ENCODE measurements at regions not wholly inside any gene's neighbourhood (a gene's known extent, or its start where the extent isn't known, plus 50 kb on each side); places are given as distances from the start of the nearest gene placed in this dataset.

- Histone ChIP-seq H3K4me1 (ENCODE audit: insufficient read depth, insufficient read length) (no peaks in the 10 kb centered on the region), H3K9ac (ENCODE audit: insufficient read length, low read depth) (no peak overlapping the region), H3K27me3 (ENCODE audit: insufficient read depth, insufficient read length) (no peaks in the 10 kb centered on the region), H3K36me3 (ENCODE audit: insufficient read depth, insufficient read length, low read length) (no peaks in the 10 kb centered on the region), H3K9me3 (ENCODE audit: insufficient read depth, low read length) (peaks cover 26% of the 10 kb centered on the region), H3K4me3 (ENCODE audit: insufficient read length, low read depth) (no peak overlapping the region)
- TF ChIP-seq SUZ12 (IDR thresholded peaks at IDR 0.05; ENCODE audit: extremely low read depth, insufficient read depth, insufficient read length) (no peak), ZNF274 (IDR thresholded peaks at IDR 0.05; ENCODE audit: low read depth, low read length) (no peak), YY1 (IDR thresholded peaks at IDR 0.05; ENCODE audit: insufficient read depth, insufficient read length) (no peak)
- no peak for DNase-seq (ENCODE audit: low read depth, low spot score)
Measured at GRCh38 chr19:28171983-28172382, 1041.0 kb downstream of the UQCRFS1 start.

GRCh38 chr19:28170066-28170465 is 1042.9 kb downstream of the UQCRFS1 start:
- H3K36me3 ChIP-seq (ENCODE audit: insufficient read depth, insufficient read length, low read length) = no peaks in the 10 kb centered on the region
- no peak overlapping the region for H3K9ac ChIP-seq (ENCODE audit: insufficient read length, low read depth)
- peaks cover 7% of the 10 kb centered on the region; the same call in 1 of the 2 replicates for H3K9me3 ChIP-seq (ENCODE audit: insufficient read depth, low read length)
- H3K27me3 ChIP-seq (ENCODE audit: insufficient read depth, insufficient read length) = no peaks in the 10 kb centered on the region
- DNase-seq (ENCODE audit: low read depth, low spot score) = no peak
- no peaks in the 10 kb centered on the region for H3K4me1 ChIP-seq (ENCODE audit: insufficient read depth, insufficient read length)
- TF ChIP-seq YY1 (IDR thresholded peaks at IDR 0.05; ENCODE audit: insufficient read depth, insufficient read length) = no peak
- TF ChIP-seq ZNF274 (IDR thresholded peaks at IDR 0.05; ENCODE audit: low read depth, low read length) = no peak
- no peak for TF ChIP-seq SUZ12 (IDR thresholded peaks at IDR 0.05; ENCODE audit: extremely low read depth, insufficient read depth, insufficient read length)
- no peak overlapping the region for H3K4me3 ChIP-seq (ENCODE audit: insufficient read length, low read depth)

GRCh38 chr19:28169168-28169887 is 1043.6 kb downstream of the UQCRFS1 start:
- H3K36me3 ChIP-seq (ENCODE audit: insufficient read depth, insufficient read length, low read length) = no peaks in the 10 kb centered on the region
- peak overlapping the region; percentile 14 for H3K9ac ChIP-seq (ENCODE audit: insufficient read length, low read depth)
- H3K27me3 ChIP-seq (ENCODE audit: insufficient read depth, insufficient read length) = no peaks in the 10 kb centered on the region
- H3K9me3 ChIP-seq (ENCODE audit: insufficient read depth, low read length) = no peaks in the 10 kb centered on the region
- no peak overlapping the region for H3K4me3 ChIP-seq (ENCODE audit: insufficient read length, low read depth)
- H3K4me1 ChIP-seq (ENCODE audit: insufficient read depth, insufficient read length) = no peaks in the 10 kb centered on the region
- TF ChIP-seq ZNF274 (IDR thresholded peaks at IDR 0.05; ENCODE audit: low read depth, low read length) (no peak), YY1 (IDR thresholded peaks at IDR 0.05; ENCODE audit: insufficient read depth, insufficient read length) (no peak), SUZ12 (IDR thresholded peaks at IDR 0.05; ENCODE audit: extremely low read depth, insufficient read depth, insufficient read length) (no peak)
- peak; percentile 20 for DNase-seq (ENCODE audit: low read depth, low spot score)

- Histone ChIP-seq H3K4me1 (ENCODE audit: insufficient read depth, insufficient read length) (no peaks in the 10 kb centered on the region), H3K4me3 (ENCODE audit: insufficient read length, low read depth) (no peak overlapping the region), H3K9me3 (ENCODE audit: insufficient read depth, low read length) (no peaks in the 10 kb centered on the region), H3K36me3 (ENCODE audit: insufficient read depth, insufficient read length, low read length) (no peaks in the 10 kb centered on the region), H3K9ac (ENCODE audit: insufficient read length, low read depth) (no peak overlapping the region), H3K27me3 (ENCODE audit: insufficient read depth, insufficient read length) (no peaks in the 10 kb centered on the region)
- TF ChIP-seq SUZ12 (IDR thresholded peaks at IDR 0.05; ENCODE audit: extremely low read depth, insufficient read depth, insufficient read length) = no peak
- TF ChIP-seq YY1 (IDR thresholded peaks at IDR 0.05; ENCODE audit: insufficient read depth, insufficient read length) = no peak
- TF ChIP-seq ZNF274 (IDR thresholded peaks at IDR 0.05; ENCODE audit: low read depth, low read length) = no peak
- peak; percentile 71 for DNase-seq (ENCODE audit: low read depth, low spot score)
Measured at GRCh38 chr19:28168557-28168956, 1044.4 kb downstream of the UQCRFS1 start.

- no peak for DNase-seq (ENCODE audit: low read depth, low spot score)
- Histone ChIP-seq H3K9me3 (ENCODE audit: insufficient read depth, low read length) (no peaks in the 10 kb centered on the region), H3K27me3 (ENCODE audit: insufficient read depth, insufficient read length) (no peaks in the 10 kb centered on the region), H3K9ac (ENCODE audit: insufficient read length, low read depth) (no peak overlapping the region), H3K4me1 (ENCODE audit: insufficient read depth, insufficient read length) (no peaks in the 10 kb centered on the region), H3K36me3 (ENCODE audit: insufficient read depth, insufficient read length, low read length) (no peaks in the 10 kb centered on the region), H3K4me3 (ENCODE audit: insufficient read length, low read depth) (no peak overlapping the region)
- TF ChIP-seq YY1 (IDR thresholded peaks at IDR 0.05; ENCODE audit: insufficient read depth, insufficient read length) = no peak
- TF ChIP-seq SUZ12 (IDR thresholded peaks at IDR 0.05; ENCODE audit: extremely low read depth, insufficient read depth, insufficient read length) = no peak
- TF ChIP-seq ZNF274 (IDR thresholded peaks at IDR 0.05; ENCODE audit: low read depth, low read length) = no peak
Measured at GRCh38 chr19:28166025-28166424, 1046.9 kb downstream of the UQCRFS1 start.

- H3K9me3 ChIP-seq (ENCODE audit: insufficient read depth, low read length) = peaks cover 5% of the 10 kb centered on the region
- no peak overlapping the region for H3K9ac ChIP-seq (ENCODE audit: insufficient read length, low read depth)
- no peak for DNase-seq (ENCODE audit: low read depth, low spot score)
- no peak overlapping the region for H3K4me3 ChIP-seq (ENCODE audit: insufficient read length, low read depth)
- TF ChIP-seq SUZ12 (IDR thresholded peaks at IDR 0.05; ENCODE audit: extremely low read depth, insufficient read depth, insufficient read length) = no peak
- no peak for TF ChIP-seq ZNF274 (IDR thresholded peaks at IDR 0.05; ENCODE audit: low read depth, low read length)
- no peak for TF ChIP-seq YY1 (IDR thresholded peaks at IDR 0.05; ENCODE audit: insufficient read depth, insufficient read length)
- H3K36me3 ChIP-seq (ENCODE audit: insufficient read depth, insufficient read length, low read length) = no peaks in the 10 kb centered on the region
- H3K4me1 ChIP-seq (ENCODE audit: insufficient read depth, insufficient read length) = no peaks in the 10 kb centered on the region
- H3K27me3 ChIP-seq (ENCODE audit: insufficient read depth, insufficient read length) = no peaks in the 10 kb centered on the region
Measured at GRCh38 chr19:28164214-28164613, 1048.7 kb downstream of the UQCRFS1 start.

GRCh38 chr19:28159065-28159464 is 1053.9 kb downstream of the UQCRFS1 start:
- Histone ChIP-seq H3K36me3 (ENCODE audit: insufficient read depth, insufficient read length, low read length) (no peaks in the 10 kb centered on the region), H3K9me3 (ENCODE audit: insufficient read depth, low read length) (peaks cover 11% of the 10 kb centered on the region), H3K9ac (ENCODE audit: insufficient read length, low read depth) (no peak overlapping the region), H3K4me3 (ENCODE audit: insufficient read length, low read depth) (no peak overlapping the region), H3K4me1 (ENCODE audit: insufficient read depth, insufficient read length) (no peaks in the 10 kb centered on the region), H3K27me3 (ENCODE audit: insufficient read depth, insufficient read length) (no peaks in the 10 kb centered on the region)
- DNase-seq (ENCODE audit: low read depth, low spot score) = no peak
- TF ChIP-seq SUZ12 (IDR thresholded peaks at IDR 0.05; ENCODE audit: extremely low read depth, insufficient read depth, insufficient read length) = no peak
- no peak for TF ChIP-seq ZNF274 (IDR thresholded peaks at IDR 0.05; ENCODE audit: low read depth, low read length)
- TF ChIP-seq YY1 (IDR thresholded peaks at IDR 0.05; ENCODE audit: insufficient read depth, insufficient read length) = no peak

All from NT2/D1 (cell line).